ENCODE measurements at regions not wholly inside any gene's neighbourhood (a gene's known extent, or its start where the extent isn't known, plus 50 kb on each side); places are given as distances from the start of the nearest gene placed in this dataset.

DNA sequence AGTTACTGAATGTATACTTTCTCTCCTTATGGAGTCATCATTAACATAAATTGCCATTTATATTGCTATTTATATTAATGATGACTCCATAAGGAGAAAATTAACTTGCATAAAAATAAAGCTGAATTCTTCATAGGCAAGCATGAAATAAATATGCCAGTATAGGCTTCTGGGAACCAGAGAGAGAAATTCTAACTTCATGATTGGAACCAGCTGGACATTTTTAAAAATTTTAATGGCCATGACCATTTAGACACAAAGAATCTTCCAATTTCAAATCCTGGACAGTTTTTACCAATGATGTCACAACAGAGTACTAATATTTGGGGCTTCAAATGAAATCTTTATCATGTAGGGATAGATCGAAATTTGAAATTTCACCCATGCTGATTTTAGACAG, 268.7 kb downstream of the PTGER3 start:
- BruUV-seq (replicated peaks): no TSS peak
- Histone ChIP-seq H3K4me2 (ENCODE audit: low read length) (no peak overlapping the region), H3K9ac (ENCODE audit: low read length) (no peak overlapping the region), H3K27ac (ENCODE audit: low read depth, low read length) (no peak overlapping the region), H3K9me3 (ENCODE audit: control insufficient read depth in 1 of 2, insufficient read depth in 1 of 2, low read depth in 1 of 2, low read length in 2 of 2) (no peaks in the 10 kb centered on the region), H3K4me3 (replicated peaks in 1 of 2; ENCODE audit: low read depth in 1 of 2, low read length in 2 of 2) (no peak overlapping the region), H2AFZ (ENCODE audit: low read depth, low read length, poor library complexity, severe bottlenecking) (no peak overlapping the region), H3K4me1 (ENCODE audit: control insufficient read depth in 1 of 2, insufficient read depth in 2 of 2, low read length in 2 of 2) (no peaks in the 10 kb centered on the region), H3K9me2 (ENCODE audit: insufficient read depth) (no peaks in the 10 kb centered on the region), H3K36me3 (ENCODE audit: control insufficient read depth in 1 of 2, insufficient read depth in 2 of 2, low read length in 2 of 2) (no peaks in the 10 kb centered on the region), H3K27me3 (ENCODE audit: insufficient read depth, low read length) (no peaks in the 10 kb centered on the region), H3K79me2 (ENCODE audit: insufficient read depth, low read length) (no peaks in the 10 kb centered on the region), H4K20me1 (ENCODE audit: insufficient read depth) (no peaks in the 10 kb centered on the region)
- no peak for ATAC-seq
- intact Hi-C loops (cut with micrococcal nuclease): no loop called here
- ChIA-PET POLR2A (no interaction called here), RAD21 (ENCODE audit: low non-redundant PET in 1 of 2, low total read pairs in 2 of 2, uncharacterized antibody in 2 of 2, unreplicated experiment in 2 of 2) (no interaction called here), CTCF (no interaction called here)
- no peak for DNase-seq (ENCODE audit: low read depth, low spot score)
- TF ChIP-seq SRF (IDR thresholded peaks at IDR 0.05; ENCODE audit: low read depth) (no peak), CBX3 (IDR thresholded peaks at IDR 0.05; ENCODE audit: low read depth) (no peak), CEBPB (IDR thresholded peaks at IDR 0.05; ENCODE audit: low read depth) (no peak)
- TF ChIP-seq, protein P1, sequence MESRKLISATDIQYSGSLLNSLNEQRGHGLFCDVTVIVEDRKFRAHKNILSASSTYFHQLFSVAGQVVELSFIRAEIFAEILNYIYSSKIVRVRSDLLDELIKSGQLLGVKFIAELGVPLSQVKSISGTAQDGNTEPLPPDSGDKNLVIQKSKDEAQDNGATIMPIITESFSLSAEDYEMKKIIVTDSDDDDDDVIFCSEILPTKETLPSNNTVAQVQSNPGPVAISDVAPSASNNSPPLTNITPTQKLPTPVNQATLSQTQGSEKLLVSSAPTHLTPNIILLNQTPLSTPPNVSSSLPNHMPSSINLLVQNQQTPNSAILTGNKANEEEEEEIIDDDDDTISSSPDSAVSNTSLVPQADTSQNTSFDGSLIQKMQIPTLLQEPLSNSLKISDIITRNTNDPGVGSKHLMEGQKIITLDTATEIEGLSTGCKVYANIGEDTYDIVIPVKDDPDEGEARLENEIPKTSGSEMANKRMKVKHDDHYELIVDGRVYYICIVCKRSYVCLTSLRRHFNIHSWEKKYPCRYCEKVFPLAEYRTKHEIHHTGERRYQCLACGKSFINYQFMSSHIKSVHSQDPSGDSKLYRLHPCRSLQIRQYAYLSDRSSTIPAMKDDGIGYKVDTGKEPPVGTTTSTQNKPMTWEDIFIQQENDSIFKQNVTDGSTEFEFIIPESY (IDR thresholded peaks at IDR 0.05; ENCODE audit: extremely low read depth, insufficient replicate concordance, low read length): no peak
- TF ChIP-seq, protein P2, sequence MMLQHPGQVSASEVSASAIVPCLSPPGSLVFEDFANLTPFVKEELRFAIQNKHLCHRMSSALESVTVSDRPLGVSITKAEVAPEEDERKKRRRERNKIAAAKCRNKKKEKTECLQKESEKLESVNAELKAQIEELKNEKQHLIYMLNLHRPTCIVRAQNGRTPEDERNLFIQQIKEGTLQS (IDR thresholded peaks at IDR 0.05): no peak

DNA sequence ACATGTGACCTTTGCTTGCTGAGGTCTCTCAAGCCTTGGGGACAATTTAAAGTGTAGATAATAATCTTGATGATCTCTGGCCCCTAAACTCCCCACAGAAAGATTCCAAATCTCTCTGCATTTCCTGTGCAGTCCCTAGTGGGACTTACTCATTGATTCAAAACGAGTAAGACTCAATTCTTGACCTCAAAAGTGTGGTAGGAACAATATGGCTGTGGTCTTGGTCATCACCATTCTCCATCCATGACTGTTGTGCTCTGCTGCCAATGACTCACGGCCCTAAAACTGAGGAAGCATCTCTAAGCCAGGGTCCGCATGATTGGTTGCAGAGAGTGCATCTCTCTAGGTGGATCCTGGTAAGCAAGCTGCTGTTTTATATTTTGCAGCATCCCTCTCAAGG, 268.0 kb downstream of the PTGER3 start:
- H3K9ac ChIP-seq (ENCODE audit: low read length): no peak overlapping the region
- ATAC-seq: no peak
- no peaks in the 10 kb centered on the region for H3K9me3 ChIP-seq (ENCODE audit: control insufficient read depth in 1 of 2, insufficient read depth in 1 of 2, low read depth in 1 of 2, low read length in 2 of 2)
- no peak overlapping the region for H3K4me2 ChIP-seq (ENCODE audit: low read length)
- H3K4me3 ChIP-seq (replicated peaks in 1 of 2; ENCODE audit: low read depth in 1 of 2, low read length in 2 of 2): no peak overlapping the region
- BruUV-seq (replicated peaks): no TSS peak
- H4K20me1 ChIP-seq (ENCODE audit: insufficient read depth): no peaks in the 10 kb centered on the region
- ChIA-PET RAD21 (ENCODE audit: low non-redundant PET in 1 of 2, low total read pairs in 2 of 2, uncharacterized antibody in 2 of 2, unreplicated experiment in 2 of 2) (no interaction called here), POLR2A (no interaction called here), CTCF (no interaction called here)
- no peaks in the 10 kb centered on the region for H3K27me3 ChIP-seq (ENCODE audit: insufficient read depth, low read length)
- H3K79me2 ChIP-seq (ENCODE audit: insufficient read depth, low read length): no peaks in the 10 kb centered on the region
- H3K27ac ChIP-seq (ENCODE audit: low read depth, low read length): no peak overlapping the region
- H3K4me1 ChIP-seq (ENCODE audit: control insufficient read depth in 1 of 2, insufficient read depth in 2 of 2, low read length in 2 of 2): no peaks in the 10 kb centered on the region
- no peak for DNase-seq (ENCODE audit: low read depth, low spot score)
- H2AFZ ChIP-seq (ENCODE audit: low read depth, low read length, poor library complexity, severe bottlenecking): no peak overlapping the region
- intact Hi-C loops (cut with micrococcal nuclease): no loop called here
- H3K36me3 ChIP-seq (ENCODE audit: control insufficient read depth in 1 of 2, insufficient read depth in 2 of 2, low read length in 2 of 2): no peaks in the 10 kb centered on the region
- TF ChIP-seq, protein P2 (IDR thresholded peaks at IDR 0.05): no peak
- no peak for TF ChIP-seq EGR1 (IDR thresholded peaks at IDR 0.05; ENCODE audit: low read depth)
- TF ChIP-seq SIN3A (IDR thresholded peaks at IDR 0.05; ENCODE audit: low read depth): no peak
- TF ChIP-seq ZNF274 (IDR thresholded peaks at IDR 0.05; ENCODE audit: low read depth, low read length): no peak
- TF ChIP-seq TCF7L2 (IDR thresholded peaks at IDR 0.05; ENCODE audit: borderline replicate concordance, extremely low read depth, insufficient read depth, insufficient read length): no peak
- no peaks in the 10 kb centered on the region for H3K9me2 ChIP-seq (ENCODE audit: insufficient read depth)

Data from HCT116 (cell line).